ENCODE measurements at regions not wholly inside any gene's neighbourhood (a gene's known extent, or its start where the extent isn't known, plus 50 kb on each side); places are given as distances from the start of the nearest gene placed in this dataset.

- Histone ChIP-seq H2BK120ac (ENCODE audit: low read depth, low read length) (no peak overlapping the region), H4K5ac (ENCODE audit: low read length) (no peak overlapping the region), H2BK15ac (replicated peaks; ENCODE audit: low read depth) (no peak overlapping the region), H3K4ac (ENCODE audit: low read depth, low read length) (no peak overlapping the region), H3K79me1 (ENCODE audit: low read length) (no peaks in the 10 kb centered on the region), H3K4me3 (ENCODE audit: low read length) (no peak overlapping the region), H3K27ac (ENCODE audit: low read depth, low read length) (no peak overlapping the region), H2BK5ac (ENCODE audit: low read length) (no peak overlapping the region), H3K79me2 (ENCODE audit: control insufficient read depth, insufficient read depth, low read length) (no peaks in the 10 kb centered on the region), H3K36me3 (ENCODE audit: control insufficient read depth, insufficient read depth, low read length) (no peaks in the 10 kb centered on the region), H3K4me1 (ENCODE audit: control insufficient read depth, low read depth, low read length) (no peaks in the 10 kb centered on the region), H3K56ac (ENCODE audit: low read length) (no peak overlapping the region), H3K27me3 (ENCODE audit: insufficient read depth, low read length, poor library complexity) (no peaks in the 10 kb centered on the region), H4K8ac (ENCODE audit: low read depth, low read length) (no peak overlapping the region), H3K18ac (ENCODE audit: low read length) (no peak overlapping the region), H3K9ac (ENCODE audit: low read length) (no peak overlapping the region), H2AK5ac (ENCODE audit: low read length) (no peak overlapping the region), H3K4me2 (ENCODE audit: low read length) (no peak overlapping the region), H3K23ac (ENCODE audit: low read length) (no peak overlapping the region)
- WGBS (ENCODE audit: extremely low coverage, insufficient coverage, low lambda C conversion rate): no CpG with 5 or more reads among the region's 2 CpGs
- DNase-seq: no peak
These were observed 391.6 kb upstream of the MGAT4C start for GRCh38 chr12:86647800-86648199.

DNA sequence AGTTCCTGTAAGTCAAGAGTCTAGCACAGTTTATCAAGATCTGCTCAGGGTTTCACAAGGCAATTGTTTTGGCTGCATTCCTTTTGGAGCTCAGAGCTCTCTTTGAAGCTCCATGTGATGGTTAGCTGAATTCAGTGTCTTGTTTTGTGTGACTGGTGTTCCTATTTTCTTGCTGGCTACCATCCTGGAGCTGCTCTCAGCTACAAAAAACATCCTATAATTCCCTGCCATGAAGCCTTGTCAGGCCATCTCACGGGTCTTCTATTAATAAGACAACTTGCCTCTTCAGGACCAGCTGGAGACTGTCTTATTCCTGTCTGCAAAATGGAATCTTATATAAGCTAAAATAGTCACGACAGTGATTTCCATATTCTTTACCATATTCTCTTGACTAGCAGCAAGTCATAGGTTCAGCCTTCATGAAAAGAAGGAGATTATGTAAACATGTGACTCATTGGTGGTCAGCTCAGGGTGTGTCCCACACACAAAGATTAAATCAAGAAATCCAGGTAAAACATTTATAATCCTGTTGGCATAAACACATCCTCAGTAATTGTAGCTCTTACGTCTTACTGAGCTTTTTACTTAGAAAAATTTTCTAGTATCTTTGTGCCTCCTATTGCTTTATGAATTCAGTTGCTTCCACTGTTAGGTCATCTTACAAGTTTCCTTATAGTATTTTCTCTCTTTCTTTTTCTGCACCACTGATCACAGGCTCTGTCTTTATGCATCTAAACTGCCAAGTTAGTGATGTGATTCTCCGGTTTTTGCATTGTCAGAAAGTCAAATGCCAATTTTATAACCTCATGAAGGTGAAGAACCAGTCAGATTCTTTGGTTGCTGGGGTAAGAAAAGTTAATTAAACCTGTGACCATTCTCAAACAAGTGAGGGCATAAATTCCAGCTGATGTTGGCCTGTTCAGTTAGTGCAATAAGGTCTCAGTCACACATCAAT is 378.5 kb upstream of the MGAT4C start:
- H3K4me3 ChIP-seq (ENCODE audit: low read length): no peak overlapping the region
- no peaks in the 10 kb centered on the region for H3K4me1 ChIP-seq (ENCODE audit: control insufficient read depth, low read depth, low read length)
- no peak overlapping the region for H2BK120ac ChIP-seq (ENCODE audit: low read depth, low read length)
- no peak overlapping the region for H3K4me2 ChIP-seq (ENCODE audit: low read length)
- no peak overlapping the region for H2BK5ac ChIP-seq (ENCODE audit: low read length)
- no peak overlapping the region for H3K18ac ChIP-seq (ENCODE audit: low read length)
- H2AK5ac ChIP-seq (ENCODE audit: low read length): no peak overlapping the region
- H2BK15ac ChIP-seq (replicated peaks; ENCODE audit: low read depth): no peak overlapping the region
- H3K56ac ChIP-seq (ENCODE audit: low read length): no peak overlapping the region
- H3K36me3 ChIP-seq (ENCODE audit: control insufficient read depth, insufficient read depth, low read length): no peaks in the 10 kb centered on the region
- no peak overlapping the region for H4K8ac ChIP-seq (ENCODE audit: low read depth, low read length)
- H3K27me3 ChIP-seq (ENCODE audit: insufficient read depth, low read length, poor library complexity): no peaks in the 10 kb centered on the region
- no peaks in the 10 kb centered on the region for H3K79me1 ChIP-seq (ENCODE audit: low read length)
- H3K27ac ChIP-seq (ENCODE audit: low read depth, low read length): no peak overlapping the region
- no peak overlapping the region for H3K4ac ChIP-seq (ENCODE audit: low read depth, low read length)
- WGBS (ENCODE audit: extremely low coverage, insufficient coverage, low lambda C conversion rate): no CpG with 5 or more reads among the region's 4 CpGs
- no peak overlapping the region for H3K9ac ChIP-seq (ENCODE audit: low read length)
- no peak overlapping the region for H4K5ac ChIP-seq (ENCODE audit: low read length)
- no peak overlapping the region for H3K23ac ChIP-seq (ENCODE audit: low read length)
- no peaks in the 10 kb centered on the region for H3K79me2 ChIP-seq (ENCODE audit: control insufficient read depth, insufficient read depth, low read length)
- DNase-seq: peak; percentile 22

GRCh38 chr12:86627001-86627400 is 370.8 kb upstream of the MGAT4C start:
- no peak for DNase-seq
- no peaks in the 10 kb centered on the region for H3K36me3 ChIP-seq (ENCODE audit: control insufficient read depth, insufficient read depth, low read length)
- H3K79me2 ChIP-seq (ENCODE audit: control insufficient read depth, insufficient read depth, low read length): no peaks in the 10 kb centered on the region
- H4K5ac ChIP-seq (ENCODE audit: low read length): no peak overlapping the region
- H2AK5ac ChIP-seq (ENCODE audit: low read length): no peak overlapping the region
- no peak overlapping the region for H2BK15ac ChIP-seq (replicated peaks; ENCODE audit: low read depth)
- no peaks in the 10 kb centered on the region for H3K4me1 ChIP-seq (ENCODE audit: control insufficient read depth, low read depth, low read length)
- H4K8ac ChIP-seq (ENCODE audit: low read depth, low read length): no peak overlapping the region
- no peak overlapping the region for H3K4me3 ChIP-seq (ENCODE audit: low read length)
- H3K27me3 ChIP-seq (ENCODE audit: insufficient read depth, low read length, poor library complexity): no peaks in the 10 kb centered on the region
- no peak overlapping the region for H3K18ac ChIP-seq (ENCODE audit: low read length)
- WGBS (ENCODE audit: extremely low coverage, insufficient coverage, low lambda C conversion rate): no CpG with 5 or more reads among the region's 3 CpGs
- H3K56ac ChIP-seq (ENCODE audit: low read length): no peak overlapping the region
- H2BK5ac ChIP-seq (ENCODE audit: low read length): no peak overlapping the region
- H3K9ac ChIP-seq (ENCODE audit: low read length): no peak overlapping the region
- H3K4me2 ChIP-seq (ENCODE audit: low read length): no peak overlapping the region
- H3K23ac ChIP-seq (ENCODE audit: low read length): no peak overlapping the region
- no peak overlapping the region for H3K4ac ChIP-seq (ENCODE audit: low read depth, low read length)
- H3K27ac ChIP-seq (ENCODE audit: low read depth, low read length): no peak overlapping the region
- no peak overlapping the region for H2BK120ac ChIP-seq (ENCODE audit: low read depth, low read length)
- H3K79me1 ChIP-seq (ENCODE audit: low read length): no peaks in the 10 kb centered on the region

DNA sequence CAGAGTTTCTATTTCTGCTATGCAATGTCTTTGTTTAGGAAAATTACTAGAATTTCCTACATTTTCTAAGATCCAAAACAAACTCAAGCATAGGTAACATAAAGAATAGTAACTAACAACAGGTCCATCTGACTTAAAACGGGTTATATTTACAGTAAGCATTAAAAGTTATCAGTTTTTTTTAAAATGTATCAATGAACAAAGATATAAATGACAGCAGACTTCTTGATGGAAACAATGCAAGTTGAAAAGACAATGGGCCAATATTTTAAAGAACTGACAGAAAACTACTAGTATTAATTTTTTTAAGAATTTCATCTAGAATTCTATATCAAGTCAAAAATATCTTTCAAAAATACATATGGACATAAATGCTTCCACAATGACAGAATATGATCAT is 367.1 kb upstream of the MGAT4C start:
- WGBS (ENCODE audit: extremely low coverage, insufficient coverage, low lambda C conversion rate): no CpG with 5 or more reads among the region's 1 CpG

DNA sequence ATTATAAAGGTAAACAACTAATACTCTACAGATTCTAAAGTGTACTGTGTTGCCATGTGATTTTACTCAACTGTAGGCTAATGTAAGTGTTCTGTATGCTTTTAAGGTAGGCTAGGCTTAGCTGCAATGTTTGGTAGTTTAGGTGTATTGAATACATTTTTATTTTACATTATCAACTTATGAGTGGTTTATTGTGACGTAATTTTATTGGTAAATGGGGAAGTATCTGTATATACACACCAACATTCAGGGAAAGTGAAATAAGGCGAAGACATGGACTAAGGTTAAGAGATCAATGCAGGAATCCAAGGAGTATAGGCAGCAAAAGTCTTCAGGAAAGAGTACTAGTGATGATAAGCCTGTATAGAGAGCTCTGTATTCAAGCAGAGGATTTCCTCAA is 365.8 kb upstream of the MGAT4C start:
- Histone ChIP-seq H3K9ac (ENCODE audit: low read length) (no peak overlapping the region), H3K4me2 (ENCODE audit: low read length) (no peak overlapping the region), H3K79me1 (ENCODE audit: low read length) (no peaks in the 10 kb centered on the region), H2BK15ac (replicated peaks; ENCODE audit: low read depth) (no peak overlapping the region), H4K8ac (ENCODE audit: low read depth, low read length) (no peak overlapping the region), H2BK5ac (ENCODE audit: low read length) (no peak overlapping the region), H3K23ac (ENCODE audit: low read length) (no peak overlapping the region), H2AK5ac (ENCODE audit: low read length) (no peak overlapping the region), H4K5ac (ENCODE audit: low read length) (no peak overlapping the region), H3K4me3 (ENCODE audit: low read length) (no peak overlapping the region), H3K36me3 (ENCODE audit: control insufficient read depth, insufficient read depth, low read length) (no peaks in the 10 kb centered on the region), H2BK120ac (ENCODE audit: low read depth, low read length) (no peak overlapping the region), H3K27me3 (ENCODE audit: insufficient read depth, low read length, poor library complexity) (no peaks in the 10 kb centered on the region), H3K18ac (ENCODE audit: low read length) (no peak overlapping the region), H3K56ac (ENCODE audit: low read length) (no peak overlapping the region), H3K79me2 (ENCODE audit: control insufficient read depth, insufficient read depth, low read length) (no peaks in the 10 kb centered on the region), H3K27ac (ENCODE audit: low read depth, low read length) (no peak overlapping the region), H3K4me1 (ENCODE audit: control insufficient read depth, low read depth, low read length) (no peaks in the 10 kb centered on the region), H3K4ac (ENCODE audit: low read depth, low read length) (no peak overlapping the region)
- WGBS (ENCODE audit: extremely low coverage, insufficient coverage, low lambda C conversion rate): no CpG with 5 or more reads among the region's 2 CpGs
- no peak for DNase-seq

More for the DNA sequence above, 367.1 kb upstream of the MGAT4C start:
- no peak overlapping the region for H3K23ac ChIP-seq (ENCODE audit: low read length)
- H3K9ac ChIP-seq (ENCODE audit: low read length): no peak overlapping the region
- H3K18ac ChIP-seq (ENCODE audit: low read length): no peak overlapping the region
- H2AK5ac ChIP-seq (ENCODE audit: low read length): no peak overlapping the region
- DNase-seq: no peak
- no peaks in the 10 kb centered on the region for H3K79me2 ChIP-seq (ENCODE audit: control insufficient read depth, insufficient read depth, low read length)
- H3K27ac ChIP-seq (ENCODE audit: low read depth, low read length): no peak overlapping the region
- no peak overlapping the region for H4K5ac ChIP-seq (ENCODE audit: low read length)
- no peaks in the 10 kb centered on the region for H3K4me1 ChIP-seq (ENCODE audit: control insufficient read depth, low read depth, low read length)
- H3K79me1 ChIP-seq (ENCODE audit: low read length): no peaks in the 10 kb centered on the region
- no peak overlapping the region for H3K56ac ChIP-seq (ENCODE audit: low read length)
- H4K8ac ChIP-seq (ENCODE audit: low read depth, low read length): no peak overlapping the region
- no peaks in the 10 kb centered on the region for H3K27me3 ChIP-seq (ENCODE audit: insufficient read depth, low read length, poor library complexity)
- H3K4me2 ChIP-seq (ENCODE audit: low read length): no peak overlapping the region
- H2BK120ac ChIP-seq (ENCODE audit: low read depth, low read length): no peak overlapping the region
- H2BK5ac ChIP-seq (ENCODE audit: low read length): no peak overlapping the region
- no peak overlapping the region for H3K4ac ChIP-seq (ENCODE audit: low read depth, low read length)
- H2BK15ac ChIP-seq (replicated peaks; ENCODE audit: low read depth): no peak overlapping the region
- no peaks in the 10 kb centered on the region for H3K36me3 ChIP-seq (ENCODE audit: control insufficient read depth, insufficient read depth, low read length)
- no peak overlapping the region for H3K4me3 ChIP-seq (ENCODE audit: low read length)

All from mesendoderm (in vitro differentiated cells).